ENCODE measurements at regions not wholly inside any gene's neighbourhood (a gene's known extent, or its start where the extent isn't known, plus 50 kb on each side); places are given as distances from the start of the nearest gene placed in this dataset.

- Histone ChIP-seq H3F3A (replicated peaks; ENCODE audit: insufficient read depth) (no peaks in the 10 kb centered on the region), H3K4me3 (ENCODE audit: low read depth in 2 of 2, low read length in 1 of 2) (no peak overlapping the region), H3K36me3 (replicated peaks in 1 of 2; ENCODE audit: control insufficient read depth in 1 of 2, insufficient read depth in 2 of 2, low read length in 1 of 2) (no peaks in the 10 kb centered on the region), H3K4me1 (ENCODE audit: control insufficient read depth in 1 of 2, insufficient read depth in 2 of 2, low read depth in 1 of 2, low read length in 1 of 2) (no peaks in the 10 kb centered on the region), H2AFZ (ENCODE audit: low read depth) (no peak overlapping the region), H3K27me3 (ENCODE audit: insufficient read depth) (no peaks in the 10 kb centered on the region), H4K20me1 (ENCODE audit: insufficient read depth) (no peaks in the 10 kb centered on the region), H3K4me2 (no peak overlapping the region), H3K27ac (ENCODE audit: low read depth in 2 of 2, low read length in 1 of 2) (no peak overlapping the region), H3K79me2 (ENCODE audit: insufficient read depth) (no peaks in the 10 kb centered on the region), H3K9ac (no peak overlapping the region), H3K9me2 (no peaks in the 10 kb centered on the region), H3K9me3 (no peaks in the 10 kb centered on the region)
- 54% methylated on average over 2 of the region's 2 CpGs for WGBS (ENCODE audit: low lambda C conversion rate)
- TF ChIP-seq NRF1 (IDR thresholded peaks at IDR 0.05; ENCODE audit: low read depth, low read length), result no peak
- TF ChIP-seq TCF12 (IDR thresholded peaks at IDR 0.05), result no peak
- TF ChIP-seq MEF2A (IDR thresholded peaks at IDR 0.05; ENCODE audit: borderline replicate concordance, low read depth), result no peak
- TF ChIP-seq TEAD4 (IDR thresholded peaks at IDR 0.05; ENCODE audit: borderline replicate concordance, insufficient read depth), result no peak
- TF ChIP-seq RFX5 (IDR thresholded peaks at IDR 0.05; ENCODE audit: low read length), result no peak
- TF ChIP-seq, protein P1, sequence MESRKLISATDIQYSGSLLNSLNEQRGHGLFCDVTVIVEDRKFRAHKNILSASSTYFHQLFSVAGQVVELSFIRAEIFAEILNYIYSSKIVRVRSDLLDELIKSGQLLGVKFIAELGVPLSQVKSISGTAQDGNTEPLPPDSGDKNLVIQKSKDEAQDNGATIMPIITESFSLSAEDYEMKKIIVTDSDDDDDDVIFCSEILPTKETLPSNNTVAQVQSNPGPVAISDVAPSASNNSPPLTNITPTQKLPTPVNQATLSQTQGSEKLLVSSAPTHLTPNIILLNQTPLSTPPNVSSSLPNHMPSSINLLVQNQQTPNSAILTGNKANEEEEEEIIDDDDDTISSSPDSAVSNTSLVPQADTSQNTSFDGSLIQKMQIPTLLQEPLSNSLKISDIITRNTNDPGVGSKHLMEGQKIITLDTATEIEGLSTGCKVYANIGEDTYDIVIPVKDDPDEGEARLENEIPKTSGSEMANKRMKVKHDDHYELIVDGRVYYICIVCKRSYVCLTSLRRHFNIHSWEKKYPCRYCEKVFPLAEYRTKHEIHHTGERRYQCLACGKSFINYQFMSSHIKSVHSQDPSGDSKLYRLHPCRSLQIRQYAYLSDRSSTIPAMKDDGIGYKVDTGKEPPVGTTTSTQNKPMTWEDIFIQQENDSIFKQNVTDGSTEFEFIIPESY (IDR thresholded peaks at IDR 0.05; ENCODE audit: borderline replicate concordance, low read depth), result no peak
- TF ChIP-seq EP300 (IDR thresholded peaks at IDR 0.05; ENCODE audit: borderline replicate concordance in 1 of 2, low read depth in 1 of 2, low read length in 1 of 2), result no peak
- no peak for TF ChIP-seq MAX (IDR thresholded peaks at IDR 0.05; ENCODE audit: low read depth)
- no peak for TF ChIP-seq TAF1 (IDR thresholded peaks at IDR 0.05; ENCODE audit: borderline replicate concordance, low read depth, low read length)
- TF ChIP-seq GABPA (IDR thresholded peaks at IDR 0.05; ENCODE audit: low read depth), result no peak
- TF ChIP-seq SIN3A (IDR thresholded peaks at IDR 0.05; ENCODE audit: borderline replicate concordance, low read depth, low read length), result no peak
- ChIA-PET CTCF (no interaction called here), POLR2A (no interaction called here)
- no peak for DNase-seq
Observed at GRCh38 chr3:118137778-118138177, 896.9 kb downstream of the IGSF11 start.

DNA sequence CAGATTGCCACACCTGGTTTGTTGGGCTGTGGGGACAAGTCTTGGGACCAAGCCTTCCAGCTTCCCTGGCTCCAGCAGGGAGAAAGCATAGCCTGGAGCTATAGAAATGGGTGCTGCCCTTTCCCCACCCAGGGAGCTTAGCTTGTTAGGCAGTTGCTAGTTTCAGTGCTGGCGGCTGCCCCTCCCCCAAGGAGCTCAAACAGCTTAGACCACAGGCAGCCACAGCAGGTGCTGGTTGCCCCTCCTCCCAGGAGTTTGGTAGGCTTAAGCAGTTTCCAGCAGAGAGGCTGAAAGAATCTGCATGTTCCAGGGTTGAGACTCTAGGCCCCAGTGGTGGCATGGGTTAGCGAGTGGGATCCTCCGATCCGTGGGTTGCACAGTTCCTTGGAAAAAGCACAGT lies 889.7 kb downstream of the IGSF11 start:
- Histone ChIP-seq H3K4me1 (ENCODE audit: control insufficient read depth in 1 of 2, insufficient read depth in 2 of 2, low read depth in 1 of 2, low read length in 1 of 2) (no peaks in the 10 kb centered on the region), H3K9me2 (peaks cover 5% of the 10 kb centered on the region; the same call in 1 of the 2 replicates), H3F3A (replicated peaks; ENCODE audit: insufficient read depth) (no peaks in the 10 kb centered on the region), H3K9ac (no peak overlapping the region), H2AFZ (ENCODE audit: low read depth) (no peak overlapping the region), H3K27ac (ENCODE audit: low read depth in 2 of 2, low read length in 1 of 2) (no peak overlapping the region), H3K4me2 (no peak overlapping the region), H3K9me3 (no peaks in the 10 kb centered on the region), H3K4me3 (ENCODE audit: low read depth in 2 of 2, low read length in 1 of 2) (no peak overlapping the region), H3K36me3 (replicated peaks in 1 of 2; ENCODE audit: control insufficient read depth in 1 of 2, insufficient read depth in 2 of 2, low read length in 1 of 2) (no peaks in the 10 kb centered on the region), H3K27me3 (ENCODE audit: insufficient read depth) (no peaks in the 10 kb centered on the region), H3K79me2 (ENCODE audit: insufficient read depth) (no peaks in the 10 kb centered on the region), H4K20me1 (ENCODE audit: insufficient read depth) (no peaks in the 10 kb centered on the region)
- WGBS (ENCODE audit: low lambda C conversion rate), result 63% methylated on average over 3 of the region's 4 CpGs
- ChIA-PET POLR2A (no interaction called here), CTCF (interaction anchor here (1.0 kb wide), 1 partner anchor 10 kb away, joined by 3 read pairs; no protein-coding TSS in a partner anchor)
- TF ChIP-seq FOXM1 (IDR thresholded peaks at IDR 0.05; ENCODE audit: low read depth), result no peak
- TF ChIP-seq EZH2phosphoT487 (IDR thresholded peaks at IDR 0.05; ENCODE audit: borderline replicate concordance, low read depth), result no peak
- no peak for TF ChIP-seq JUND (IDR thresholded peaks at IDR 0.05)
- no peak for TF ChIP-seq GATA2 (CRISPR knock-in tag; IDR thresholded peaks at IDR 0.05)
- TF ChIP-seq POLR2AphosphoS5 (IDR thresholded peaks at IDR 0.05; ENCODE audit: low read depth, low read length), result no peak
- TF ChIP-seq MAX (IDR thresholded peaks at IDR 0.05; ENCODE audit: low read depth), result no peak
- TF ChIP-seq SMC3 (IDR thresholded peaks at IDR 0.05; ENCODE audit: low read depth, low read length), result no peak
- no peak for TF ChIP-seq TCF12 (IDR thresholded peaks at IDR 0.05)
- TF ChIP-seq, protein P1 (IDR thresholded peaks at IDR 0.05; ENCODE audit: borderline replicate concordance, low read depth), result no peak
- DNase-seq, result no peak
